H1 (cell line): ENCODE measurements at regions not wholly inside any gene's neighbourhood (a gene's known extent, or its start where the extent isn't known, plus 50 kb on each side); places are given as distances from the start of the nearest gene placed in this dataset.

Source experiments
- ATF2 ChIP-seq: IDR thresholded peaks from 2 replicates; pipeline ENCODE4 v1.6.1; 2012; ENCODE audit warnings: low read length, inconsistent platforms
- CBX8 ChIP-seq: fragments of 300-800, 300-1000 bp; sonication (generic); IDR thresholded peaks from 2 replicates; pipeline ENCODE4 v1.7.1; 2016; ENCODE audit warnings: low read depth, low read length, borderline replicate concordance
- CHD1 ChIP-seq: IDR thresholded peaks from 2 replicates; pipeline ENCODE4 v1.6.1; 2012; ENCODE audit warnings: low read depth, low read length, improper control_type of control experiment
- EZH2 ChIP-seq: fragments of 200-600 bp; sonication (generic); IDR thresholded peaks from 2 replicates; pipeline ENCODE4 v1.7.1; 2012; ENCODE audit warnings: low read depth, mild to moderate bottlenecking, moderate library complexity, low read length, inconsistent platforms; ENCODE audit not compliant: severe bottlenecking
- GABPA ChIP-seq: IDR thresholded peaks from 2 replicates; pipeline ENCODE4 v1.6.1; 2011; ENCODE audit warnings: mild to moderate bottlenecking, low read length, moderate library complexity, borderline replicate concordance; ENCODE audit not compliant: insufficient read depth
- RAD21 ChIP-seq, 2 experiments: IDR thresholded peaks in 1 of 2; conservative IDR thresholded peaks in 1 of 2; 2 replicates each; pipeline ENCODE4 v1.6.1; 2011; ENCODE audit warnings: low read depth in 2 of 2, low read length in 2 of 2, improper control_type of control experiment in 1 of 2, inconsistent platforms in 1 of 2, mild to moderate bottlenecking in 1 of 2, moderate library complexity in 1 of 2
- RFX5 ChIP-seq: IDR thresholded peaks from 2 replicates; pipeline ENCODE4 v1.6.1; 2011; ENCODE audit warnings: low read depth, low read length, improper control_type of control experiment, borderline replicate concordance
- TAF7 ChIP-seq: optimal IDR thresholded peaks from 2 replicates; pipeline ENCODE3; 2011; ENCODE audit warnings: low read depth, mild to moderate bottlenecking, inconsistent platforms, low read length, moderate library complexity, borderline replicate concordance
- USF2 ChIP-seq: IDR thresholded peaks from 2 replicates; pipeline ENCODE4 v1.6.1; 2011; ENCODE audit warnings: low read length, improper control_type of control experiment

- TF ChIP-seq ATF2: no peak
- no peak for TF ChIP-seq CHD1
- TF ChIP-seq CBX8: no peak
- TF ChIP-seq GABPA: no peak
- TF ChIP-seq TAF7: no peak
- no peak for TF ChIP-seq USF2
- TF ChIP-seq EZH2: no peak
- TF ChIP-seq RFX5: no peak
- no peak for TF ChIP-seq RAD21 (IDR thresholded peaks at IDR 0.05 in 1 of 2, conservative IDR thresholded peaks at IDR 0.05 in 1 of 2; ENCODE audit: low read depth in 2 of 2, low read length in 2 of 2)
Measured at GRCh38 chr11:20261526-20261925, 101.3 kb upstream of the DBX1 start (continued).
